Heart left ventricle (tissue), 13 donors: ENCODE measurements at regions not wholly inside any gene's neighbourhood (a gene's known extent, or its start where the extent isn't known, plus 50 kb on each side); places are given as distances from the start of the nearest gene placed in this dataset.

Experiments
- CTCF ChIP-seq, 12 donors: fragments of 200-600 bp; sonication (generic) in 4 of 12; IDR thresholded peaks; one replicate each; pipeline versions ENCODE4 v1.5.0 to v1.8.0; 2018 to 2022; ENCODE audit warnings: antibody characterized with exemption in 12 of 12, mild to moderate bottlenecking in 5 of 12
- POLR2A ChIP-seq, 2 donors: fragments of 450-650 bp; IDR thresholded peaks; one replicate each; pipeline ENCODE4 v1.6.1; 2017; ENCODE audit warnings: antibody characterized with exemption in 2 of 2, mild to moderate bottlenecking in 2 of 2, moderate library complexity in 2 of 2
- donor health status: ischemic (EF 13 %, LVEDD 7.1; RV severe dilation, severe dysfunction).
- donor health status: DM: no; HTN: yes; CAD: no.
- donor health status: DM: no; HTN: no; CAD: no.
- donor health status: ischemic (EF 25% LVEDD 6.9; RV normal size, moderate dysfunction).
- donor health status: ischemic (EF 25% LVEDD 5.7; RV mildly dilated, moderate dysfunction).
- donor health status: ischemic (EF 35%, LVEDD 5.7; RV mildly dilated, moderate dysfunction).
- donor health status: nonischemic (EF 11% LVEDD 7.7; RV severe dilation, severe dysfunction).
- donor health status: DM: yes; HTN: yes; CAD: no.
- donor health status: PGD.
- donor health status: ischemic (EF 29% LVEDD 5.4; RV normal size, mild dysfunction).
- donor health status: nonischemic (EF 23%, LVEDD 6.1; RV moderate dilation, normal function).

DNA sequence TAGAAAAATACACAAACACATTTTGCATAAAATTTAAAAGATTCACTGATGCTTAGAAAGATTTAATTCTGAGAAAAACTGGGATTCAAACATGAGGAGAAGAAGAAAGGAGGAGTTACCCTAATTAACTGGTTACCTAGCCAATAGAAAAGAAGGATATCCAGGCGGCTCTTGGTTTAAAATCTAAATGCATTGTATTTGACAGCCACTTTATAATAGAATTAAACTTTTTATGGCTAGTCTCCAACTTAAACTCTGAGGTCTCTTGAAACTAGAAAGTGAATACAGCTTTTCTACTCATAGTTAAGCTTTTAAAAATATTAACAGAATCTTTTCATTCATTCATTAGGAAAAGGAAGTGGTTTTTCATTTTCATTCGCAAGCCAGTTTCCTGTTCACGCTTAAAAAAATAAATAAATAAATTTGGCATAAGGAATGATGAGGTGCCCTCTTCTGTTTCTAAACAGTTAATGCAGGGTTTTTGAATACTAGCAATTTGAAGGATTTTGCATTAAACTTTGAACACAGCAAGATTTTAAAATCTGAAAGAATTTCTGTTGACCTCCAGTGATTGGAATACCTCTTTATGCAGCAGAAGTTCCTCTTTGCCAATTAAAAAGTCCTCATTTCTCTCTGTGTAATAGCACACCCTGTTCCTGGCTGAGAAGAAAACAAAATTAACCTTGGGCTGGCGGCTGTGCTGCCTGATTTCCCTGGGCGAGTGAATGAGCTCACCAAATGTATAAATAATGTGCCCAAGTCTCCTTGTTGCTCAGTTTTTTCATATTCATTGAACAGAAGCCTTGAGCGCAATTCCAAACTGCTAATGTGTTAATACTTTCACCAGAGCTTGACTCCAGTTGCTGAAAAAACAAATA lies 105.1 kb downstream of the ZMAT3 start:
- TF ChIP-seq CTCF (IDR thresholded peaks at IDR 0.05) (peak; percentile 31 to 70 (median 59)), POLR2A (IDR thresholded peaks at IDR 0.05) (no peak)
